ENCODE measurements at regions not wholly inside any gene's neighbourhood (a gene's known extent, or its start where the extent isn't known, plus 50 kb on each side); places are given as distances from the start of the nearest gene placed in this dataset.
A peak's percentile ranks its signal among the peaks of the same experiment; 100 is the strongest.

DNA sequence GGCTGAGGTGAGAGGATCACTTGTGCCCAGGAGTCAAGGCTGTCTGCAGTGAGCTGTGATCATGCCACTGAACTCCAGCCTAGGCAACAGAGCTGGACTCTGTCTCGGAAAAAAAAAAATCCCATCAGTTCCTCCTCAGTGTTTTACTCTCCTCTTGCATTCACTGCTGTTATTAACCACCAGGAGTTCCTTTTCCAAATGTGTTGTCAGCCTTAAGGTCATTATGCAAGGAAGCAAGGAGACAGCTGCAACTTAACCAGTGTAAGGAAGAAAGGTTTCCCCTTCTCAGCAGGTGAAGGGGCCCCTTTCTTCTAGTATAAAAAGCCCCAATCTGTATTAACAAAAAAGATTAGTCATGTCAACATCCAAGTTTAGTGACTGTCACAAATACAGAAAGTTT, 86.6 kb upstream of the LEP start:
- TF ChIP-seq, protein P1, sequence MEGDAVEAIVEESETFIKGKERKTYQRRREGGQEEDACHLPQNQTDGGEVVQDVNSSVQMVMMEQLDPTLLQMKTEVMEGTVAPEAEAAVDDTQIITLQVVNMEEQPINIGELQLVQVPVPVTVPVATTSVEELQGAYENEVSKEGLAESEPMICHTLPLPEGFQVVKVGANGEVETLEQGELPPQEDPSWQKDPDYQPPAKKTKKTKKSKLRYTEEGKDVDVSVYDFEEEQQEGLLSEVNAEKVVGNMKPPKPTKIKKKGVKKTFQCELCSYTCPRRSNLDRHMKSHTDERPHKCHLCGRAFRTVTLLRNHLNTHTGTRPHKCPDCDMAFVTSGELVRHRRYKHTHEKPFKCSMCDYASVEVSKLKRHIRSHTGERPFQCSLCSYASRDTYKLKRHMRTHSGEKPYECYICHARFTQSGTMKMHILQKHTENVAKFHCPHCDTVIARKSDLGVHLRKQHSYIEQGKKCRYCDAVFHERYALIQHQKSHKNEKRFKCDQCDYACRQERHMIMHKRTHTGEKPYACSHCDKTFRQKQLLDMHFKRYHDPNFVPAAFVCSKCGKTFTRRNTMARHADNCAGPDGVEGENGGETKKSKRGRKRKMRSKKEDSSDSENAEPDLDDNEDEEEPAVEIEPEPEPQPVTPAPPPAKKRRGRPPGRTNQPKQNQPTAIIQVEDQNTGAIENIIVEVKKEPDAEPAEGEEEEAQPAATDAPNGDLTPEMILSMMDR (conservative IDR thresholded peaks at IDR 0.05), result 0 out of 2 replicates have a peak, but pooled peaks have one; percentile 15
- peak overlapping the region; percentile 68 for H3K27ac ChIP-seq

DNA sequence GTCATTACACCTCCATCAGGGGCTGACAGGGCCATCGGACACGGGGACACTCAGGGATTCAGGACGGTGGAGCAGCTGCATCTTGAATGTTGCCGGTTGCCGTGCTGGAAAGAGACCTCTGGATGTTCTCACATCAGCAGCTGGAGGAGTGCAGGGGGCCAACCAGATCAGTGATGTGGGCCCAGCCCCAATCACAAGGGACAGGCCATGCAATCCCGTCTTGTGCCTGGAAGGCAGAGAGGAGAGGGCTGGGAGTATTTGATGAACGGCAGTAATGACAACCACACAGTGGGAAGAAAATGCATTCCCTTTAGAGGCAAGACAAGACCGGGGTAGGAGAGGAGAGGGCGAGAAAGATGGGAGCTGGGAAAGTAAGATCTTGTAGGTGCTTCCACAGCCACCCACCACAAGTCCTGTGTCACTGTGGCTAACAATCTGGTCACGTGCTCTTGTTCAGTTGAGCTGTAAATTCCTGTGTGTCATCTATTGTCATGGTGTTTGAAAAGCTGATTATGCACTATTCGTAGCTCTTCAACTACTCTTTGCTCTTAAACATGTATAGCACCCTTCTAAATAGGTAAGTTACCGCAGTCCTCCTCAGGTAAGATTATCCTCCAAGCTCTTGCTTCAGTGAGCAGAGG, 85.9 kb upstream of the LEP start:
- peak overlapping the region; percentile 68 for H3K27ac ChIP-seq

DNA sequence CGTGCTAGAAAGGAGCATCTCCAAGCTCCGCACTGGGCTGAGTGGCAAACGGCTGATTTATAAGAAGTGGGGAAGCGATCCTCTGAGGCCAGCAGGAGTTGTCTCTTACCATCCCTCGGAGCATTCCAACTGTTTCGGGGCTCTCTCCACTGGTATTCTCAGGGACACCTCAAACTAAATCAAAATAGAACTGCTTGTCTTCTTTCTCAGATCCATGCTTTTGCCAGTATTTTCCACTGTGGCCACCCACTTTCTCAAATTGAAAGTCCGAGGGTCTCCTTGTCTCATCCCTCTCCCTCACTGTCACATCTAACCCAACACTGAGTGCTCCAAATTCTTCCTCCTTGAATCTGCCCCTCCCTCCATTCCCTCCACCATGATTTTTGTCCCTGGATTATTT, 83.2 kb upstream of the LEP start:
- H3K27ac ChIP-seq, result no peak overlapping the region
- TF ChIP-seq, protein P1 (conservative IDR thresholded peaks at IDR 0.05), result no peak

More for the DNA sequence above, 85.9 kb upstream of the LEP start:
- TF ChIP-seq, protein P1 (conservative IDR thresholded peaks at IDR 0.05), result no peak

DNA sequence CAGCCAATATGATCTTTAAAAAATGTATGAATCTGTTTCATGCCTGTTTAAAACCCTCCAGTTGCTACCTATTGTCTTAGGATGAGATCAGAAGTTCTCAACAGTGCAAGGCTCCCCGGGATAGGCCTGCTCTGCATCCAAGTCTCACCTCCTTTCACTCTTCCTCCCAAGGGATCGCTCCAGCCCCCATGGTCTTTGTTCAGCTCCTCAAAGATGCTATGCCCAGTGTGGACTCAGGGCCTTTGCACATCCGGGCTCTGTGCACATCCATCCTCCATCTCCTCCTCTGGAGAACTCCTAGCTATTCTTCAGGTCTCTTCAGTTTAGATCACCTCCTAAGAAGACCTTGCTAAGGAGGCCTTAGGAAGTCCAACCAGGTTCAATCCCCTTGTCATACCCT, 82.7 kb upstream of the LEP start:
- TF ChIP-seq, protein P1 (conservative IDR thresholded peaks at IDR 0.05), result no peak
- H3K27ac ChIP-seq, result no peak overlapping the region

DNA sequence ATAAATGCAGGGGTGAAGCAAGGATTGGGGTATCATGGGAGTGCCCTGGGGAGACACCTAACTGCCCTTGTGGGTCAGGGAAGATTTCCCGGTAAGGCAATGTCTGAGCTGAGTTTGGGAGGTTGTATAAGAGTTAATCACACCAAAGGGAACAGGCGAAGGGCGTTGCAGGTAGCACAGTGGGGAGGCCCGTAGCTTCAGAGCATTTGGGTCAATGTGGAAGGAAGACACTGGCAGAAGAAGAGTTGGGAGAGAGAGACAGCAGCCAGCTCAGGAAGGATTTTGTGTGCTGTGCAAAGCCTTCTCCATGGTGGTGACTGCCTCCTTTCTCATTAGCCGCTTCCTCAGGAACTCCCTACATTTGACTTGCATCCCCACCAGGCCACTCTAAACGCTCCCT, 80.8 kb upstream of the LEP start:
- no peak overlapping the region for H3K27ac ChIP-seq

DNA sequence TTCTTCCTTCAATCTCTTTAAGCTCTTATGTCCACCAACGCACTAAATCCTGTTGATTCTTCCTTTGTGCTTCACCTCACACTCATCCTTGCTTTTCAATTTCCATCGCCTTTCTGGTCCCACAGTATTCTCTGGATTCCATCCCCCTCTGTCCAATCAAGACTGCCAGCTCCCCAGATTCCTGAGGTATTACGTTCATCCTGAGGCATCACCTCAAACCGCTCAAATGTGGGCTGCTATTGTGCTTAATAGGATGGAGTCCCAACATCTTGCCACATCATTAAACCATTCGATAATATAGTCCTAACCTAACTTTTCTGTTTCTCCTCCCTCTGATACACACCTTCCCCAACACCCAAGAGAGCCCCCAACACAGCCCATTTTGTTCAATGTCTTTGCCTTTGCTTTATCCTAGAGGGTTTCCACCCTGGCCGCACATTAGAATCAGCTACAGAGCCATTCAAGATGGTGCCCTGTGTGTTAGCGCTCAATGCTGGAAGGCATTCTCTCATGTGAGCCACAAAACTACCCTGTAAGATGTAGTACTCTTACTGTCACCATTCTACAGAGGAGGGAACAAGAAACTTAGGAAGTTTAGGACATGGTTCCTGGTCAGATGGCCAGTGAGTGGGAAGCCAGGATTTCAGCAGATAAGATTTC, 79.5 kb upstream of the LEP start:
- TF ChIP-seq, protein P1 (conservative IDR thresholded peaks at IDR 0.05), result no peak
- H3K27ac ChIP-seq, result no peak overlapping the region

More for the DNA sequence above, 80.8 kb upstream of the LEP start:
- TF ChIP-seq, protein P1 (conservative IDR thresholded peaks at IDR 0.05), result no peak

DNA sequence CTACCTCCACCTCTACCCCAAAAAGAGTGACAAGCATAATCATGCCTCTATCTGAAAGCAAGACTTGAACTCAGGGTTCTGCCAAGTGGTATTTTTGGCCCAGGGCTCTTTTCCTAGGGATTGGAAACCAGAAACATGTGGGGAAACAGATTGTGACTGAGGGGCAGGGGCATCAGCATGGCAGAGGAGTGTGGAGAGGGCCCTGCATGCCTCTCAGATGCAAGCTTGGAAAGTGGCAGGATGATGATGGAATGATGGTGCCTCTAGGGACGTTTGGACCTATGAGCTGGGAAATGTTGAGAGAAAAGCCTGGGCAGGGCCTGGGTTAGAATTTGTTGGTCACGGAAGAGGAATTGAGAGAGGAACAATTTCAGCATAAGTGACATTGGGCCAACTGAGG, 78.4 kb upstream of the LEP start:
- TF ChIP-seq, protein P1 (conservative IDR thresholded peaks at IDR 0.05), result no peak

More for the DNA sequence above, 78.4 kb upstream of the LEP start:
- no peak overlapping the region for H3K27ac ChIP-seq

Measured in VCaP (cell line).